HepG2 (cell line): ENCODE measurements at regions not wholly inside any gene's neighbourhood (a gene's known extent, or its start where the extent isn't known, plus 50 kb on each side); places are given as distances from the start of the nearest gene placed in this dataset.
A peak's percentile ranks its signal among the peaks of the same experiment; 100 is the strongest.

Experiments used
- ATAC-seq: fragments of 200-7000 bp; cut with Tn5 transposase; 3 replicates; pipeline ENCODE4 v1.9.1; 2020; ENCODE audit warnings: mild to moderate bottlenecking, moderate library complexity
- BruUV-seq: library from RNA; stranded (reverse); fragments of 400-500 nt; replicated peaks from 2 replicates; lab custom pipeline; 2021; lab: Mats Ljungman, UMichigan
- CTCF ChIA-PET: fragments of 300-600 bp; formaldehyde crosslinking; extraction: SDS; loops from one replicate; lab custom pipeline; 2021; ENCODE audit warnings: low total read pairs, inconsistent platforms, low intra/inter-chr PET ratio; lab: Yijun Ruan, JAX
- POLR2A ChIA-PET: fragments of 350-600 bp; sonication (Branson Sonifier 250); formaldehyde crosslinking; loops from one replicate; lab custom pipeline; 2020; ENCODE audit warnings: antibody characterized with exemption, inconsistent platforms; lab: Yijun Ruan, JAX
- DNase-seq: peaks from one replicate; pipeline ENCODE4 v3.0.0-alpha.2; 2015; ENCODE audit warnings: low spot score
- FAIRE-seq: peaks from 3 replicates; lab custom pipeline; 2011; peaks lifted over from hg19 to GRCh38; lab: Jason Lieb, UNC
- H2AFZ ChIP-seq: one replicate; pipeline ENCODE4 v1.6.1; 2011; ENCODE audit warnings: low read length, inconsistent platforms
- H3K27ac ChIP-seq: fragments of 300-600 bp; 3 replicates; pipeline ENCODE4 v1.8.0; 2011; ENCODE audit warnings: mixed run types, mild to moderate bottlenecking, mixed read lengths, low read length, inconsistent platforms; ENCODE audit not compliant: insufficient read depth; ENCODE audit errors: extremely low read length
- H3K27me3 ChIP-seq, 2 experiments: fragments of 200-600 bp in 1 of 2; 2 replicates in 1 of 2; 3 replicates in 1 of 2; pipeline versions ENCODE4 v1.6.0 to v1.8.0; 2011; ENCODE audit warnings: low read length in 2 of 2, mild to moderate bottlenecking in 2 of 2, moderate library complexity in 2 of 2, inconsistent platforms in 1 of 2; ENCODE audit not compliant: insufficient read depth in 2 of 2, control insufficient read depth in 1 of 2
- H3K36me3 ChIP-seq, 2 experiments: fragments of 200-600 bp in 1 of 2; replicated peaks in 1 of 2; 2 replicates in 1 of 2; 3 replicates in 1 of 2; pipeline versions ENCODE4 v1.5.1 to v1.8.0; 2011; ENCODE audit warnings: low read length in 2 of 2, inconsistent platforms in 1 of 2; ENCODE audit not compliant: insufficient read depth in 2 of 2, control insufficient read depth in 1 of 2
- H3K4me1 ChIP-seq: 2 replicates; pipeline ENCODE4 v1.5.1; 2012; ENCODE audit warnings: low read length, inconsistent platforms; ENCODE audit not compliant: insufficient read depth
- H3K4me2 ChIP-seq: 2 replicates; pipeline ENCODE4 v1.6.0; 2011; ENCODE audit warnings: low read depth, low read length, inconsistent platforms
- H3K4me3 ChIP-seq, 3 experiments: fragments of 200-600 bp in 1 of 3; sonication (generic), shearing (Covaris generic) in 1 of 3; replicated peaks in 1 of 3; 2 replicates each; pipeline ENCODE4 v1.5.1; 2011 to 2016; ENCODE audit warnings: low read length in 3 of 3, inconsistent platforms in 2 of 3, low read depth in 2 of 3, mild to moderate bottlenecking in 2 of 3, control low read depth in 1 of 3, mixed read lengths in 1 of 3; ENCODE audit not compliant: insufficient read depth in 1 of 3
- H3K79me2 ChIP-seq: one replicate; pipeline ENCODE4 v1.6.1; 2011; ENCODE audit warnings: low read length, inconsistent platforms; ENCODE audit not compliant: insufficient read depth
- H3K9ac ChIP-seq: 2 replicates; pipeline ENCODE4 v1.6.0; 2011; ENCODE audit warnings: mild to moderate bottlenecking, low read depth, low read length, inconsistent platforms; ENCODE audit not compliant: insufficient read depth
- H3K9me3 ChIP-seq: 2 replicates; pipeline ENCODE4 v1.5.1; 2012; ENCODE audit warnings: mild to moderate bottlenecking, low read length
- H4K20me1 ChIP-seq: 2 replicates; pipeline ENCODE4 v1.6.0; 2011; ENCODE audit warnings: inconsistent platforms, mild to moderate bottlenecking, low read length, moderate library complexity; ENCODE audit not compliant: insufficient read depth
- HDAC1 ChIP-seq: sonication (generic); formaldehyde crosslinking; IDR thresholded peaks from 2 replicates; pipeline ENCODE4 v1.5.1; 2020; ENCODE audit warnings: mild to moderate bottlenecking, missing genetic modification reagents
- KDM2A ChIP-seq: sonication (generic); formaldehyde crosslinking; IDR thresholded peaks from 2 replicates; pipeline ENCODE4 v1.4.0; 2020; ENCODE audit warnings: low read depth, missing genetic modification reagents, borderline replicate concordance
- SIX1 ChIP-seq: sonication (generic); formaldehyde crosslinking; IDR thresholded peaks from 2 replicates; pipeline ENCODE4 v1.4.0; 2020; ENCODE audit warnings: missing genetic modification reagents, borderline replicate concordance
- ZHX2 ChIP-seq, 2 experiments: sonication (generic) in 1 of 2; formaldehyde crosslinking in 1 of 2; IDR thresholded peaks; 2 replicates each; pipeline versions ENCODE4 v1.6.1 to v1.9.0; 2014 to 2022; ENCODE audit warnings: antibody characterized with exemption in 1 of 2, borderline replicate concordance in 1 of 2, inconsistent platforms in 1 of 2, low read depth in 1 of 2, missing genetic modification reagents in 1 of 2
- ZNF142 ChIP-seq: sonication (generic); formaldehyde crosslinking; IDR thresholded peaks from 2 replicates; pipeline ENCODE4 v1.4.0; 2020; ENCODE audit warnings: missing genetic modification reagents
- ZNF431 ChIP-seq: sonication (generic); formaldehyde crosslinking; IDR thresholded peaks from 2 replicates; pipeline ENCODE4 v1.9.0; 2022; ENCODE audit warnings: missing genetic modification reagents, low read depth, mild to moderate bottlenecking, borderline replicate concordance
- WGBS: methylation state at CpG from one replicate; pipeline ENCODE4 v1.1.6; 2017; ENCODE audit warnings: low lambda C conversion rate; 5-methylcytosine and 5-hydroxymethylcytosine counted together
- in situ Hi-C: cut with HindIII; loops from 2 replicates; pipeline ENCODE4 v1.10.0; 2017; ENCODE audit warnings: low pct_unique_long_range_greater_than_20kb; ENCODE audit not compliant: extremely low pct_ligation_motif_present
- intact Hi-C: fragments of 100-400 bp; cut with micrococcal nuclease; formaldehyde crosslinking; loops from one replicate; pipeline ENCODE4 v1.10.0; 2022; ENCODE audit not compliant: unreplicated experiment

GRCh38 chr1:195012995-195013394 is 1595.2 kb downstream of the KCNT2 start:
- ChIA-PET POLR2A (no interaction called here), CTCF (no interaction called here)
- H3K4me1 ChIP-seq: no peaks in the 10 kb centered on the region
- no peak overlapping the region for H3K27ac ChIP-seq
- intact Hi-C loops: no loop called here
- no peaks in the 10 kb centered on the region for H4K20me1 ChIP-seq
- in situ Hi-C loops: no loop called here
- FAIRE-seq (no peak), ATAC-seq (no peak), DNase-seq (no peak)
- BruUV-seq: no TSS peak
- H3K27me3 ChIP-seq: no peaks in the 10 kb centered on the region
- no peak overlapping the region for H3K4me2 ChIP-seq
- no peak overlapping the region for H2AFZ ChIP-seq
- no peaks in the 10 kb centered on the region for H3K36me3 ChIP-seq
- H3K4me3 ChIP-seq: no peak overlapping the region
- H3K9me3 ChIP-seq: peaks cover 33% of the 10 kb centered on the region
- no peak overlapping the region for H3K9ac ChIP-seq
- no peaks in the 10 kb centered on the region for H3K79me2 ChIP-seq
- TF ChIP-seq KDM2A (CRISPR knock-in tag) (no peak), ZNF431 (CRISPR knock-in tag) (0 out of 2 replicates have a peak, but pooled peaks have one; percentile 36)
- WGBS: 3% methylated on average over 5 of the region's 5 CpGs

- no peak overlapping the region for H3K9ac ChIP-seq
- no peaks in the 10 kb centered on the region for H3K36me3 ChIP-seq
- H3K4me3 ChIP-seq: no peak overlapping the region
- no peaks in the 10 kb centered on the region for H3K4me1 ChIP-seq
- no peaks in the 10 kb centered on the region for H4K20me1 ChIP-seq
- no peaks in the 10 kb centered on the region; the same call in 1 of the 2 replicates for H3K9me3 ChIP-seq
- in situ Hi-C loops (no loop called here), intact Hi-C loops (no loop called here)
- WGBS: 21% methylated on average over 3 of the region's 3 CpGs
- ChIA-PET CTCF (no interaction called here), POLR2A (no interaction called here)
- no peak overlapping the region for H3K27ac ChIP-seq
- DNase-seq: no peak
- FAIRE-seq: no peak
- H3K79me2 ChIP-seq: no peaks in the 10 kb centered on the region
- no peak overlapping the region for H2AFZ ChIP-seq
- ATAC-seq: no peak
- BruUV-seq: no TSS peak
- no peak overlapping the region for H3K4me2 ChIP-seq
- H3K27me3 ChIP-seq: no peaks in the 10 kb centered on the region
- TF ChIP-seq ZHX2 (IDR thresholded peaks at IDR 0.05; ENCODE audit: low read depth): no peak
- TF ChIP-seq ZHX2 (CRISPR knock-in tag; IDR thresholded peaks at IDR 0.05; ENCODE audit: borderline replicate concordance): no peak
- TF ChIP-seq SIX1 (CRISPR knock-in tag): no peak
- no peak for TF ChIP-seq HDAC1 (CRISPR knock-in tag)
- TF ChIP-seq ZNF142: no peak
These were observed 1602.9 kb downstream of the KCNT2 start for GRCh38 chr1:195005338-195005737.
